ENCODE measurements at regions not wholly inside any gene's neighbourhood (a gene's known extent, or its start where the extent isn't known, plus 50 kb on each side); places are given as distances from the start of the nearest gene placed in this dataset.

DNA sequence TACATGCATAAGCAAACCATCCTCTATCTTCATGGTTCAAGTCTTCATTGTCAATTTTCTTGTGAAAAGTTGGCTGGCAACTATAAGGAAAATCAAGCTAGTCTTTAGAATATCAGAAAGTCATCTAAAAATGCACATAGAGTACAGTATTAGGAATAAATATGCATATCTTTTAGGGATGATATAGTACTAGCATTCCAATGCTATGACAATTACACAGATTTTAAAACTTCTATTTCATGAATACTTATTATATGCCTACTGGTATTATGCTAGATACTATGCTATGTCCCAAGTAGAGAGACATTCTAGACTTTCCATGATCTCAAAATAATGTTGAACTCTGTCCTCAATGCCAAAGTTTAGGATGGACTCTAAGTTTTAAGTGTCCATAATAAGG is 81.3 kb upstream of the NAALADL2 start:
- CTCF ChIA-PET, result no interaction called here
- TF ChIP-seq, protein P1, sequence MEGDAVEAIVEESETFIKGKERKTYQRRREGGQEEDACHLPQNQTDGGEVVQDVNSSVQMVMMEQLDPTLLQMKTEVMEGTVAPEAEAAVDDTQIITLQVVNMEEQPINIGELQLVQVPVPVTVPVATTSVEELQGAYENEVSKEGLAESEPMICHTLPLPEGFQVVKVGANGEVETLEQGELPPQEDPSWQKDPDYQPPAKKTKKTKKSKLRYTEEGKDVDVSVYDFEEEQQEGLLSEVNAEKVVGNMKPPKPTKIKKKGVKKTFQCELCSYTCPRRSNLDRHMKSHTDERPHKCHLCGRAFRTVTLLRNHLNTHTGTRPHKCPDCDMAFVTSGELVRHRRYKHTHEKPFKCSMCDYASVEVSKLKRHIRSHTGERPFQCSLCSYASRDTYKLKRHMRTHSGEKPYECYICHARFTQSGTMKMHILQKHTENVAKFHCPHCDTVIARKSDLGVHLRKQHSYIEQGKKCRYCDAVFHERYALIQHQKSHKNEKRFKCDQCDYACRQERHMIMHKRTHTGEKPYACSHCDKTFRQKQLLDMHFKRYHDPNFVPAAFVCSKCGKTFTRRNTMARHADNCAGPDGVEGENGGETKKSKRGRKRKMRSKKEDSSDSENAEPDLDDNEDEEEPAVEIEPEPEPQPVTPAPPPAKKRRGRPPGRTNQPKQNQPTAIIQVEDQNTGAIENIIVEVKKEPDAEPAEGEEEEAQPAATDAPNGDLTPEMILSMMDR (IDR thresholded peaks at IDR 0.05), result no peak
- DNase-seq (no peak), ATAC-seq (ENCODE audit: low read depth) (no peak)
- intact Hi-C loops (cut with micrococcal nuclease), result no loop called here
- H3K9me3 Mint-ChIP-seq, result peaks cover 3% of the 10 kb centered on the region
- no peak overlapping the region for H3K4me3 Mint-ChIP-seq
- no peaks in the 10 kb centered on the region for H3K27me3 Mint-ChIP-seq
- H3K27ac Mint-ChIP-seq, result no peak overlapping the region
- H3K4me1 Mint-ChIP-seq, result no peaks in the 10 kb centered on the region
- no peaks in the 10 kb centered on the region for H3K36me3 Mint-ChIP-seq (ENCODE audit: low read depth)
- POLR2A ChIA-PET, result no interaction called here

DNA sequence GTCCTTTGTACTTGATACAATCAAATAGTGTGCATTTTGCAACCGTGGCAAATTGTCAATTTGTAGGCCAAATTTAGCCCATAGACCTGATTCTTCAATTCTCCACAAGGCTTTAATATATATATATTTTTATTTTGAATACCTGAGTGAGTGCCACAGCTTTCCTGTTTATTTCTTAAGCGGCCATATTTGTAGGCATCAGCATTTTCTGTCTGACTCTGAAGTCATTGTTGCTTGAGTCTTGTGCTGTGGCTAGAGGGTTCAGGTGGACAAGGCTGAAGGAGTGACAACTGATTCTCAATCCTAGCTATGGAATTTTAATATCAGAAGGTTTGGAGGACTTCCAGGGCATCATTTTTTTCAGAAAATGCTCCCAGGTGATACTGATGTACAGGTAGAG is 75.6 kb upstream of the NAALADL2 start:
- Mint-ChIP-seq H3K27me3 (no peaks in the 10 kb centered on the region), H3K4me3 (no peak overlapping the region), H3K27ac (no peak overlapping the region), H3K36me3 (ENCODE audit: low read depth) (no peaks in the 10 kb centered on the region), H3K4me1 (no peaks in the 10 kb centered on the region), H3K9me3 (peaks cover 7% of the 10 kb centered on the region)
- TF ChIP-seq, protein P1 (IDR thresholded peaks at IDR 0.05), result no peak
- ChIA-PET POLR2A (no interaction called here), CTCF (no interaction called here)
- no peak for ATAC-seq (ENCODE audit: low read depth)
- intact Hi-C loops (cut with micrococcal nuclease), result no loop called here
- no peak for DNase-seq

DNA sequence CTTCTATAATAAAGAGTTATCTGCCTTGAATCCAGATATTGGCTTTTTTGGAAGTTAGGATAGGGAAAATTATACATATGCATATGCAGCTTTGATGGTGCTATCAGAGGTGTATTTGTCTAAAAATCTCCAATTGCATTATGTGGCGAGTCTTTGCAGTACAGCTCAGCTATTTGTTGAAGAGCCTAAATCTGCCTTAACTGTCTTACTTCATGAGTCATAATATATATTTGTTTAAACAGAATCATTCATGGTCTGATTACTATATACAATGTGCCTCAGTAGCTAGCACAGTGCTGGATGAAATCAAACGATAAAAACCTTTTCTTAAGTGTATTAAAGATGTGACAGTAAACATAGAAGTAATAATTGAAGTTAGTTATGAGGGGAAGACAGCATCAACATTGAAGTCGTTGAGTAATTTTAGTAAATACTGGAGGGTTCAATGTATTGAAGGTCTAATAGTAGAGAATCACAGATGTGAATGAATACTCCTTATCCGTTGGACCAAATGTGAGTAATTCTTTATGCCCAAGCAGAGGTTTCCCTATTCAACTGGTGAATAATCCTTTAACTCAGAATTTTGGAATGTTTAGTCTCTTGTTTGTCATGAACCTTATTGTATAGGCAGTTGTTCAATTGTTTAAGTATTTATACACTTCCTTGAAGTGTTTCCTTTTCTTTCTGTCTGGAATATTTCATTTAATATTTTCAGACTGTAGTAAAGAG is 74.8 kb upstream of the NAALADL2 start:
- no peak overlapping the region for H3K4me3 Mint-ChIP-seq
- ATAC-seq (ENCODE audit: low read depth) (no peak), DNase-seq (no peak)
- no peak overlapping the region for H3K27ac Mint-ChIP-seq
- POLR2A ChIA-PET, result no interaction called here
- peaks cover 6% of the 10 kb centered on the region for H3K9me3 Mint-ChIP-seq
- H3K36me3 Mint-ChIP-seq (ENCODE audit: low read depth), result no peaks in the 10 kb centered on the region
- TF ChIP-seq, protein P1 (IDR thresholded peaks at IDR 0.05), result no peak
- CTCF ChIA-PET, result no interaction called here
- H3K27me3 Mint-ChIP-seq, result no peaks in the 10 kb centered on the region
- no peaks in the 10 kb centered on the region for H3K4me1 Mint-ChIP-seq
- intact Hi-C loops (cut with micrococcal nuclease), result no loop called here

DNA sequence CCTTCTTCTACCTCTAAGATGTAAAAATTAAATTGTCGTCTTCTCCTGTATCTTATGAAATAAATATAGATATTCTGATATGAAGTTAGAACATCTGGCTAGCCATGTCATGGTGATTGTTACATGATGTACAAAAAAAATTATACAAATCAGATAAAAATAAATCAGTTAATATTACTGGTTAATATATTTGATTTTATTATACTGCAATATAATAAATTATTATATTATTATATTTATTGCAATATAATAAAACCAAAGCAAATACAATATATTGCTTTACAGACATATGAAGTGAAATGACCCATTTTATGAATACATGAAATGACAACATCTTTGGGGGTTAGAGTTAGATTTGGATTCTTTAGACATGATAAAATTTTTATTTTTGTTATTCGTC is 72.3 kb upstream of the NAALADL2 start:
- H3K27ac Mint-ChIP-seq, result no peak overlapping the region
- POLR2A ChIA-PET, result no interaction called here
- peaks cover 6% of the 10 kb centered on the region for H3K9me3 Mint-ChIP-seq
- H3K36me3 Mint-ChIP-seq (ENCODE audit: low read depth), result no peaks in the 10 kb centered on the region
- no peaks in the 10 kb centered on the region for H3K4me1 Mint-ChIP-seq
- H3K27me3 Mint-ChIP-seq, result no peaks in the 10 kb centered on the region
- ATAC-seq (ENCODE audit: low read depth), result no peak
- CTCF ChIA-PET, result no interaction called here
- no peak overlapping the region for H3K4me3 Mint-ChIP-seq
- no peak for DNase-seq
- TF ChIP-seq, protein P1 (IDR thresholded peaks at IDR 0.05), result no peak
- intact Hi-C loops (cut with micrococcal nuclease), result no loop called here

DNA sequence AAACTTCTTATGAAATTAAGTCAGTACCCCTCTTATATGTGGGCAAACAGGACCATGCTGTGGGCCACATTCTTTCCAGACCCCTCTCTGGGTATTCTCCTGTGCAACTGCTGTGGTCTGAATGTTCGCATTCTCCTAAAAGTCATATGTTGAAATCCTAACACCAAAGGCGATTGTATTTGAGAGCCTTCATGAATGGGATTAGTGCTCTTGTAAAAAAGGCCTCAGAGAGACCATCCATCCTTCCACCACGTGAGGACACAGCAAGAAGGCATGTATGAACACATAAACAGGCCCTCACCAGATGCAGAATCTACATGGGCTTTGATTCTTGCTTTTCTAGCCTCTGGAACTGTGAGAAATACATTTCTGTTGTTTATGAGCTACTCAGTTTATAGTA is 68.0 kb upstream of the NAALADL2 start:
- no peaks in the 10 kb centered on the region for H3K4me1 Mint-ChIP-seq
- no peaks in the 10 kb centered on the region for H3K36me3 Mint-ChIP-seq (ENCODE audit: low read depth)
- no peak for ATAC-seq (ENCODE audit: low read depth)
- TF ChIP-seq, protein P1 (IDR thresholded peaks at IDR 0.05), result no peak
- no peaks in the 10 kb centered on the region for H3K27me3 Mint-ChIP-seq
- CTCF ChIA-PET, result no interaction called here
- H3K27ac Mint-ChIP-seq, result no peak overlapping the region
- H3K9me3 Mint-ChIP-seq, result peaks cover 4% of the 10 kb centered on the region
- intact Hi-C loops (cut with micrococcal nuclease), result no loop called here
- POLR2A ChIA-PET, result no interaction called here
- H3K4me3 Mint-ChIP-seq, result no peak overlapping the region
- no peak for DNase-seq

Data from activated B cell treated with CpG ODN at 0.5 μM for 24 hours (primary cell).